ENCODE measurements at regions not wholly inside any gene's neighbourhood (a gene's known extent, or its start where the extent isn't known, plus 50 kb on each side); places are given as distances from the start of the nearest gene placed in this dataset.

DNA sequence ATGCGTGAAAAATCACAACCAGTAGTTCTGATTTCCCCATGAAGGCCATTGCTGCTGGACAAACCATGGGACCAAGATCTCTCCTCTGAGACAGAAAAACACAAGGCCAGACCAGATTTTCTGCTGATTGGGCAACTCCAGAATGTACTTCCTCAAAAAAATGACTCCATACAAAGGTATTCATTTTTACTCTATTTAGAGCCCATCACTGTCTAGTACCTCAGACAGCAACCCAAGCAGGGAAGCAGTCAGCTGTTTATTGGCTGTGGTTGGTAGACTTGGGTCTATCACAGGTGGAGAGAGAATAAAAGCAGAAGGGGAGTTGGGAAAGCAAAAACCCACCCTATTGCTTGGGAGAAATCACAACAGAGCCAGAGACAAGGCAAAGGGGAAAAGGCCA, 219.9 kb downstream of the PIK3C3 start:
- H3K9ac ChIP-seq (ENCODE audit: low read length) = no peak overlapping the region
- H3K36me3 ChIP-seq (ENCODE audit: insufficient read depth, low read length) = no peaks in the 10 kb centered on the region
- no peaks in the 10 kb centered on the region for H3K27me3 ChIP-seq (ENCODE audit: control insufficient read depth in 1 of 2, insufficient read depth in 2 of 2, low read length in 2 of 2)
- no peaks in the 10 kb centered on the region for H3K9me3 ChIP-seq (ENCODE audit: low read length)
- H3K4me1 ChIP-seq (ENCODE audit: insufficient read depth, low read length) = no peaks in the 10 kb centered on the region
- no peak overlapping the region for H3K4me3 ChIP-seq (ENCODE audit: low read depth in 1 of 2, low read length in 2 of 2)
- no peak overlapping the region for H3K27ac ChIP-seq (ENCODE audit: low read depth, low read length)

DNA sequence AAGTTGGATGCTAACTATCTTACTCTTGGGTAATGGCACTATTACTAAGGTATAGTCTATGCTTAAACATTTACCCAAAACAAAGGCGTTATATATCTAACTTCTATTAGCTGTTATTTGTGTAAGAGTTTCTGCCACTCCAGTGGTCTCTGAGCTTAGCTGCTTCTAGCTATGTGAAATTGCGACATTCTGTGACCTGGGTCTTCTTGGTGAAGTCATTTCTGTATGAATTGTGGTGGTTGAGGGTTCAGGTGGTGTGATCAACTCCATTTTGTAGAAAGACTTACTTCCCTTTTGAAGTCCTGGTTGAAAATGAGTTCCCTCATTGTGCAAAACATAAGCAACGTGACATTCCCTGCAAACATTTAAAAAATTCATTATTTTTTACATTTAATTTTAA, 221.6 kb downstream of the PIK3C3 start:
- no peak overlapping the region for H3K4me3 ChIP-seq (ENCODE audit: low read depth in 1 of 2, low read length in 2 of 2)
- no peak overlapping the region for H3K9ac ChIP-seq (ENCODE audit: low read length)
- no peaks in the 10 kb centered on the region for H3K9me3 ChIP-seq (ENCODE audit: low read length)
- H3K27ac ChIP-seq (ENCODE audit: low read depth, low read length) = no peak overlapping the region
- no peaks in the 10 kb centered on the region for H3K36me3 ChIP-seq (ENCODE audit: insufficient read depth, low read length)
- no peaks in the 10 kb centered on the region for H3K27me3 ChIP-seq (ENCODE audit: control insufficient read depth in 1 of 2, insufficient read depth in 2 of 2, low read length in 2 of 2)
- H3K4me1 ChIP-seq (ENCODE audit: insufficient read depth, low read length) = no peaks in the 10 kb centered on the region

DNA sequence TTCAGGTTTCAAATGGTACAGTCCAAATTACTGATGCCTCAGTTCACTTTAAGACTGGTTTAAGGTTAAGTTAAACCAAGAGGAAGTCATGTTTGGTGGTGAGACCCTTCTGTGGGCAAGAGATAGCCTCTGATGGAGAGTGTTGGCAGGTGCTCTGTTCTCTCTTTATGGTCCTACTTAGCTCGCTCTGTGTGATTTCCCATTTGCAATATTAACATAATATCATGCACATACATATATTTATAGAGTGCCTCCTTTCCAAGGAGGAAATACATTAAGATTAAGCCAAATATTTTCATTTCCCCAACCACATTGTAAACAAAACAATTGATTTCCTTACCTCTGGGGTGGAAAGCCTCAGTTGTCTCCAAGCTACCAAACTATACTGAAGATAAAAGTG, 222.4 kb downstream of the PIK3C3 start:
- H3K9ac ChIP-seq (ENCODE audit: low read length) = no peak overlapping the region
- H3K9me3 ChIP-seq (ENCODE audit: low read length) = no peaks in the 10 kb centered on the region
- H3K27me3 ChIP-seq (ENCODE audit: control insufficient read depth in 1 of 2, insufficient read depth in 2 of 2, low read length in 2 of 2) = no peaks in the 10 kb centered on the region
- H3K27ac ChIP-seq (ENCODE audit: low read depth, low read length) = no peak overlapping the region
- no peak overlapping the region for H3K4me3 ChIP-seq (ENCODE audit: low read depth in 1 of 2, low read length in 2 of 2)
- no peaks in the 10 kb centered on the region for H3K4me1 ChIP-seq (ENCODE audit: insufficient read depth, low read length)
- no peaks in the 10 kb centered on the region for H3K36me3 ChIP-seq (ENCODE audit: insufficient read depth, low read length)

DNA sequence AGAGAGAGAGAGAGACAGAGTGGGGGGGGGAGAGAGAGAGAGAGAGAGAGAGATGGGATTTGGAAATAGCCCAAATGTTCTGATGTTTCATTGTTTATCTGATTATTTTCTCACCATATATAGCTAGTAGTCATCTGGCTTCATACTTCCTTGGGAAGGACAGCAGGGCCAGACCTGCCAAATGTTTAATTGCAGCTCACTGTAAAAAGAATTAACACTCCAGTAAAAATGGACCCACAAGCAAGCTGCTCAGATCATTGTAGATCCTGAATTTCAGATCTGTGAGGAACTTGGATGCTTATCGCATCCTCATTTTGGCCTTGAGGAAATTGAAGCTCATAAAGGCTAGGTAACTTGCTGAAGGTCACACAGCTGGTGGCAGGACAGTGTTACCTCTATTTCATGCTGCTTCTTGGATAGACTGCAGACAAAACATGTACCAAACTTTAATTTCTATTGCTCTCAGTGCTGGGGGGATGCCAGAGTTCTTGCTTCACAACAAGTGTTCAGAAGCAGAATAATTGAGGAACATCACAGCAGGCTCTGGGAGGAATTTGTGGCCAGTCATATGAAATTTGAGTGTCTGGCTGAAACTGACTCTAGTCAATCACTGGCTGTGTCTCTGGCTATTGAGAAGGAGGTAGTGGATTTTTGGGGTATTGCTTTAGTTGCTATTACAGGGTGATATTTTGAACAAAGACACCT, 223.5 kb downstream of the PIK3C3 start:
- H3K9me3 ChIP-seq (ENCODE audit: low read length) = no peaks in the 10 kb centered on the region
- H3K36me3 ChIP-seq (ENCODE audit: insufficient read depth, low read length) = no peaks in the 10 kb centered on the region
- no peaks in the 10 kb centered on the region for H3K27me3 ChIP-seq (ENCODE audit: control insufficient read depth in 1 of 2, insufficient read depth in 2 of 2, low read length in 2 of 2)
- no peak overlapping the region for H3K27ac ChIP-seq (ENCODE audit: low read depth, low read length)
- no peak overlapping the region for H3K4me3 ChIP-seq (ENCODE audit: low read depth in 1 of 2, low read length in 2 of 2)
- no peak overlapping the region for H3K9ac ChIP-seq (ENCODE audit: low read length)
- H3K4me1 ChIP-seq (ENCODE audit: insufficient read depth, low read length) = no peaks in the 10 kb centered on the region

DNA sequence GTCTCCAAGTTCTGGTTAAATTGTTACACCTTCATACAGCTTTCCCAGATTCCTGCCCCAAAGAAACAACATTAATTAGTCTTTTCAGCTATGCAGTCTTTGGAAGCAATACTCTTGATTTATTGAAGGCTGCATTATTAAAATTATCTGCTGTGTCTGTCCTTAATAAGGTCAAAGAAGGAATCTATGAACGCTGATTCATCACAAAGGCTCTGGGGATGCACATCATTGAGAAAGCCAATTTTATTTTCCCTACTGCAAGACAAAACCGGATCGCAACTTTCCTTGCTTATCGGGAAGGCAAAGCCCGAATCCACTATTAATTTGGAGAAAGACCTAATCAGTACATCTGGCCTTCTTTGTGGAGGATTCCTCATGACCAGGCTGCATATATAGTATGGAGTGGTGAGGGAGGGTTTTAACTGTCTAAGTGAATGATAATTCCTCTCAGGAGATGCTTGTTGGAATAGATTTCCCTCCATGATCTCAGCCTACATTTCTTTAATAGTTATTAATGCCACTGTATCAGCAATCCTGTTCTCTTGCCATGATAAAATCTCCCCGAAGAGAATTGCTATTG, 224.6 kb downstream of the PIK3C3 start:
- no peak overlapping the region for H3K9ac ChIP-seq (ENCODE audit: low read length)
- H3K36me3 ChIP-seq (ENCODE audit: insufficient read depth, low read length) = no peaks in the 10 kb centered on the region
- H3K27me3 ChIP-seq (ENCODE audit: control insufficient read depth in 1 of 2, insufficient read depth in 2 of 2, low read length in 2 of 2) = no peaks in the 10 kb centered on the region
- H3K4me3 ChIP-seq (ENCODE audit: low read depth in 1 of 2, low read length in 2 of 2) = no peak overlapping the region
- no peaks in the 10 kb centered on the region for H3K9me3 ChIP-seq (ENCODE audit: low read length)
- no peak overlapping the region for H3K27ac ChIP-seq (ENCODE audit: low read depth, low read length)
- no peaks in the 10 kb centered on the region for H3K4me1 ChIP-seq (ENCODE audit: insufficient read depth, low read length)

DNA sequence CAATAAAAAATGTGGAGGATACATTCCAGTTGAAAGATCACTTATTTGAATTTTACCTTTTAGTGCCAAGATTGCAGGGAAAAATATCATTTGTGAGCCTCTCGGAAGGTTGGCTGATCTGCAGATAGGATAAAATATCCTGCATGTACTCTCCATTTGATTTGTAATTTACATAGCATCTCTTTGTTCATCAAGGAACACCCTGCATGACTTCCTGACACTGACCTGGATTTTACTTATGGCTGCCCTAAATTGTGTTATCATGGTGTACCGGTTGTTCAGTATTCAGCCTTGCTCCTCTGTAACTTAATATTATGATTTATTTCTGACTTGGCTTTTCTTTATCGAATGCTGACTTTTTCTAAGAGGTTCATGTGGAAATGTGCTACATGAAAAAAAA, 226.4 kb downstream of the PIK3C3 start:
- Histone ChIP-seq H3K36me3 (ENCODE audit: insufficient read depth, low read length) (no peaks in the 10 kb centered on the region), H3K27ac (ENCODE audit: low read depth, low read length) (no peak overlapping the region), H3K4me3 (ENCODE audit: low read depth in 1 of 2, low read length in 2 of 2) (no peak overlapping the region), H3K9me3 (ENCODE audit: low read length) (no peaks in the 10 kb centered on the region), H3K9ac (ENCODE audit: low read length) (no peak overlapping the region), H3K27me3 (ENCODE audit: control insufficient read depth in 1 of 2, insufficient read depth in 2 of 2, low read length in 2 of 2) (no peaks in the 10 kb centered on the region), H3K4me1 (ENCODE audit: insufficient read depth, low read length) (no peaks in the 10 kb centered on the region)

DNA sequence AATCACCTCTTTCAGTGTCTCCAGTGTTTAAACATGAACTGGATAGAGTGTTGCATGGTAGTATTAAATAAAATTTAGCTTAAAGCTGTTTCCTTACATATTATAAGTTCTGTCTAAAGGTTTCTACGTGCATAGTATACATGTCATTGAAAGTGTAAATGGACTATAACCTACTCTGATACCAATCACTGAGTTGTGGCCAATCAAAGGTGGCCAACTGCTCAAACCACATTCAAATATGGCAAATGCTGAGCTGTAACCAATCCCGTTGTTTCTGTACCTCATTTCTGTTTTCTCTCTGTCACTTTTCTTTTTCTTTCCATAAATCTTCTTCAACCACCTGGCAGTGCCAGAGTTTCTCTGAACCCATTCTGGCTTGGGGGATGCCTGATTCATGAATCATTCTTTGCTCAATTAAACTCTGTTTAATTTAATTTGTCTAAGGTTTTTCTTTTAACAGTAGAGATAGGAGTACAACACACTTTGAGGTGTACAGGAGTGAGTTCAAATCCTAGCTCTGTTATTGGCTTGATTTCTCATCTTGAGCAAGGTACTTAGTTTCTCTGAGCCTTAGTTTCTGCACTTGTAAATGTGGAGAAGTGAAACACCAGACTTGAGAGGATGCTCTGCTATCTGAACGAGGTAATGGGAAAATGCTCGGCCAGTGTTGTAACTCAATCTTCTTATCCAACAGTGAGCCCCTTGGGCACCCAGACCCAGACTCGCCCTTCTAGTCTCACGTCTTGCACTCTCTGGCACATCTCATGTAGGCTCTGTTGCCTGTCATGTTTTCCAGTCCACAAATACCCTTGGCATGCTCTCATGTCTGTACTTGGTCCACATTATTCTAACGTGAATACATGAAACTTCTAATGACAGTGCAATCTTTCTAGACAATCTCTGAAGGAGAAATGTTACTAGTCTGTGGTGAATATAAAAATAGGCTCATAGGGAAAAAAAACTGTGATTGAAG, 228.0 kb downstream of the PIK3C3 start:
- Histone ChIP-seq H3K27me3 (ENCODE audit: control insufficient read depth in 1 of 2, insufficient read depth in 2 of 2, low read length in 2 of 2) (no peaks in the 10 kb centered on the region), H3K36me3 (ENCODE audit: insufficient read depth, low read length) (no peaks in the 10 kb centered on the region), H3K9ac (ENCODE audit: low read length) (no peak overlapping the region), H3K4me1 (ENCODE audit: insufficient read depth, low read length) (no peaks in the 10 kb centered on the region), H3K4me3 (ENCODE audit: low read depth in 1 of 2, low read length in 2 of 2) (no peak overlapping the region), H3K27ac (ENCODE audit: low read depth, low read length) (no peak overlapping the region), H3K9me3 (ENCODE audit: low read length) (no peaks in the 10 kb centered on the region)

DNA sequence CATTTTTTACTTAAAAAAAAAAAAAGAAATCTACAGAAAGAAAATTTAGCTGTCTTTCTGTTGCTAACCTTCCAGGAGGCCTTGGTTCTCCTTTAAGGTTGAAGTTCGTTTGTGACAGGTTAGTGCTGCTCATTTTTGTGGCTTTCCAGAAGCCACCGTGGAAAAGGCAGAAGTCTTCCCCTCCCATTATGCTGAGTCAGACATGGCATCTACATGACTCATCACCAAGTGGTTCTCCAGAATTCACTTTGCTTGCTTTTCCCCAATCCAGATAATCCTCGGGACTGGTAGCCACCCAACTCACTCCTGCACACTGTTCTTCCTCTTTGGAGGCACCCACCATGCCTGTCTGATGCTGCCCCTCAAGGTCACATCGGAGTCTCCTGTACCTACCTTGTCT, 228.7 kb downstream of the PIK3C3 start:
- Histone ChIP-seq H3K27ac (ENCODE audit: low read depth, low read length) (no peak overlapping the region), H3K36me3 (ENCODE audit: insufficient read depth, low read length) (no peaks in the 10 kb centered on the region), H3K4me1 (ENCODE audit: insufficient read depth, low read length) (no peaks in the 10 kb centered on the region), H3K4me3 (ENCODE audit: low read depth in 1 of 2, low read length in 2 of 2) (no peak overlapping the region), H3K9ac (ENCODE audit: low read length) (no peak overlapping the region), H3K27me3 (ENCODE audit: control insufficient read depth in 1 of 2, insufficient read depth in 2 of 2, low read length in 2 of 2) (no peaks in the 10 kb centered on the region), H3K9me3 (ENCODE audit: low read length) (no peaks in the 10 kb centered on the region)

DNA sequence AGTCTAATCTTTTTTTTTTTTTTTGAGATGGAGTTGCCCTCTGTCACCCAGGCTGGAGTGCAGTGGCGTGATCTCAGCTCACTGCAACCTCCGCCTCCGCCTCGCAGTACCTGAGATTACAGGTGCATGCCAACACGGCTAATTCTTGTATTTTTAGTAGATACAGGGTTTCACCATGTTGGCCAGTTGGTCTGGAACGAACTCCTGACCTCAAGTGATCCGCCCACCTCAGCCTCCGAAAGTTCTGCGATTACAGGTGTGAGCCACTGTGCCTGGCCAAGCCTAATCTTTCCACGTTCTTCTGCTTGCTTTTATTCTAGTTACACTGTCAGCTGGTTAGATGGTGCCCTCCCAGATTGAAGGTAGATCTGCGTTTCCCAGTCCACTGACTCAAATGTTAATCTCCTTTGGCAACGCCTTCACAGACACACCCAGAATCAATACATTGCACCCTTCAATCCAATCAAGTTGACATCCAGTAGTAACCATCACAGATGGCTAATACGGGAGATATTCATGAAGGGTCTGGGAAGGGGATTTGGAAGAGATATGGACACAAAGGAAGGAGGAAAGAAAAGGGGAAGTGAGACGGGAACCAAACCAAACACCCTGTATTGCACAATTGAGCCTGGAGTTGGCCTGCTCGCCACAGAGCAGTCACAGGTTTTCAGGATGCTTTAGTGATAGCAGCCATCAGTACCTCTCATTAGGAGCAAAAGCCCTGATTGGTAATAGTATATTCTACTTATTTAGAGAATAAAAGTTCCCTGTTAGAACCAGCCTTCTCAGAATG, 229.8 kb downstream of the PIK3C3 start:
- no peaks in the 10 kb centered on the region for H3K27me3 ChIP-seq (ENCODE audit: control insufficient read depth in 1 of 2, insufficient read depth in 2 of 2, low read length in 2 of 2)
- no peak overlapping the region for H3K9ac ChIP-seq (ENCODE audit: low read length)
- no peak overlapping the region for H3K27ac ChIP-seq (ENCODE audit: low read depth, low read length)
- no peaks in the 10 kb centered on the region for H3K9me3 ChIP-seq (ENCODE audit: low read length)
- H3K36me3 ChIP-seq (ENCODE audit: insufficient read depth, low read length) = no peaks in the 10 kb centered on the region
- H3K4me1 ChIP-seq (ENCODE audit: insufficient read depth, low read length) = no peaks in the 10 kb centered on the region
- H3K4me3 ChIP-seq (ENCODE audit: low read depth in 1 of 2, low read length in 2 of 2) = no peak overlapping the region

DNA sequence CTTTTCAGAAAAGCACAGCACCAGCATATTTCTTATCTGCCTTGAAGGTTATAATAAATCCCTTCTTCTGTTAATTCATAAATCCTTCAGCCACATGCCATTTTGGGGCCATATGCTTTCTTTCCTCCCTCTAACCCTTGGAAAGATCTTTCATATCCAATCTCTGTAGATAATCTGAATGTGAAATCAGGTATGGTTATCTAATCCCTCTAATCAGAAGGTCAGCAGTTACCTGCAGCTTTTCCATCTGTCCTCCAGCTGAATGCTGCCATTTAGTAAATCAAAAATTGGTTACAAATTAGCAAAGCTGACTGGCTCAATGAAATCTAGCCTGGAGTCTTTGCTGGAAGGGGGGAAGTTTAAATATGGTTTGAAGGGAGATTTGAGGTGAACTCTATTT, 230.5 kb downstream of the PIK3C3 start:
- H3K36me3 ChIP-seq (ENCODE audit: insufficient read depth, low read length) = no peaks in the 10 kb centered on the region
- H3K9ac ChIP-seq (ENCODE audit: low read length) = no peak overlapping the region

More for the DNA sequence above, 230.5 kb downstream of the PIK3C3 start:
- H3K27me3 ChIP-seq (ENCODE audit: control insufficient read depth in 1 of 2, insufficient read depth in 2 of 2, low read length in 2 of 2) = no peaks in the 10 kb centered on the region
- no peaks in the 10 kb centered on the region for H3K9me3 ChIP-seq (ENCODE audit: low read length)
- no peak overlapping the region for H3K27ac ChIP-seq (ENCODE audit: low read depth, low read length)
- H3K4me1 ChIP-seq (ENCODE audit: insufficient read depth, low read length) = no peaks in the 10 kb centered on the region
- no peak overlapping the region for H3K4me3 ChIP-seq (ENCODE audit: low read depth in 1 of 2, low read length in 2 of 2)

Measured in muscle layer of colon (tissue), 2 donors.